ENCODE measurements at regions not wholly inside any gene's neighbourhood (a gene's known extent, or its start where the extent isn't known, plus 50 kb on each side); places are given as distances from the start of the nearest gene placed in this dataset.
"Not testable (repeated sequence)": the region's sequence is repeated elsewhere in the genome, so short reads cannot be mapped to it uniquely, and the experiment has no call there.

DNA sequence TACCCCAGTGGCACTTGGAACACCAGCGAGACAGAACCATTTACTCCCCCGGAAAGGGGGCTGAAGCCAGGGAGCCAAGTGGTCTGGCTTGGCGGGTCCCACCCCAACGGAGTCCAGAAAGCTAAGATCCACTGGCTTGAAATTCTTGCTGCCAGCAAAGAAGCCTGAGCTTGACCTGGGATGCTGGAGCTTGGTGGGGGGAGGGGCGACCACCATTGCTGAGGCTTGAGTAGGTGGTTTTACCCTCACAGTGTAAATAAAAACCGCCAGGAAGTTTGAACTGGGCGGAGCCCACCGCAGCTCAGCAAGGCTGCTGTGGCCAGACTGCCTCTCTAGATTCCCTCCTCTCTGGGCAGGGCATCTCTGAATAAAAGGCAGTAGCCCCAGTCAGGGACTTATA is 62.8 kb downstream of the RPS24 start:
- DNase-seq (ENCODE audit: low read depth in 1 of 2, low spot score in 1 of 2), result not testable (repeated sequence)

DNA sequence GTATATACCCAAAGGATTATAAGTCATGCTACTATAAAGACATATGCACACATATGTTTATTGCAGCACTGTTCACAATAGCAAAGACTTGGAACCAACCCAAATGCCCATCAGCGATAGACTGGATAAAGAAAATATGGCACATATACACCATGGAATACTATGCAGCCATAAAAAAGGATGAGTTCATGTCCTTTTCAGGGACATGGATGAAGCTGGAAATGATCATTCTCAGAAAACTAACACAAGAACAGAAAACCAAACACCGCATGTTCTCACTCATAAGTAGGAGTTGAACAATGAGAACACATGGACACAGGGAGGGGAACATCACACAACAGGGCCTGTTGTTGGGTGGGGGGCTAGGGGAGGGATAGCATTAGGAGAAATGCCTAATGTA is 68.9 kb downstream of the RPS24 start:
- not testable (repeated sequence) for DNase-seq (ENCODE audit: low read depth in 1 of 2, low spot score in 1 of 2)

DNA sequence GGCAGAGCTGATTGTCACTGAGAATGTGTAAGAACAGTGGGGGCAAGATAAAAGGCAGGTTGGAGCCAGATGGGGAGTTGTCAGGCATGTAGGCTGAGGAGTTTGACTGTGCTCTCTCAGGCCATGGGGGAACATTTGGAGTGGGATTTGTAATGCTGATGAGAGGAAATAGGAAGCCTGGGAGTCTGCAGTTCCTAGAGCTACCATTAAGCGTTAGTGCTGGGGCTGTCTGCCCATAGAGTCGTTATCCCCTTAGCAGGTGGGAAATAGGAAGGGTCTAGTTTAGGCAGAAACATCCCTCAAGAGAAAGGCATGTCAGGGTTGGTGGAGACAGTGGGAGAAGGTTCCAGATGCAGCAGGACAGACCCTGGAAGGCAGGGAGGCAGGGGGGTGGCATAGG is 75.5 kb downstream of the RPS24 start:
- DNase-seq (ENCODE audit: low read depth in 1 of 2, low spot score in 1 of 2), result no peak

DNA sequence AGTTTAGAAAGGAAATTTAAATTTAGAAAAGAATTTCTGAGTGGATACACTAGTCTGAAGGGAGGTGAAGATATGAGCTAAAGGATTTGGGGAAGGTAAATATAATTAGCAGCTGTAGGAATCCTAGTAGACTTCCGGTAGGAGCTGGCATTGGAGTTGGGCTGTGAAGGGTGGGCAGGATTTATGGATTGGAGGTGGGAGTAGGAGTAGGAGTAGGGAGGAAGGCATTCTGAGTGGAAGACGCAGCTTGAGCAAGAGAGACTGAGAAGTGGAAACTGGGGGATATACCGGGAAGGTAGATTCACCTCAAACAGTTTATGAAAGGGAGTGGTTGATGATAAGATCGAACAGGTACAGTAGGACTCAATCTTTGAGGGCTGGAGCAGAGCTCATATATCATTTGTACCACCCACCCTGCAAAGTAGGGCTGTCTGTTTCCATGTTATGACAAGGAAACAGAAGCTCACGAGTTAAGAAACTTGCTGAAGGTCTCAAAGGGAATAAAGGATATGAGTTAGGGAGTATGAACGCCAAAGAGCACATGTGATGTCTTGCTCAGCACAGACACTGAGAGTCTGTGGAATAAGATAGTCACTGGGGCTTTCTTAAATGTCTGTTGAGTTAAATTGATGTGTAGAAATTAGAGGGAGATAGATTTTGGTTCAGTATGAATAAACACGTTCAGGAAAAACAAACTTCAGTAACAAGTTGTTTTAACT is 81.6 kb downstream of the RPS24 start:
- DNase-seq (ENCODE audit: low read depth in 1 of 2, low spot score in 1 of 2), result no peak

DNA sequence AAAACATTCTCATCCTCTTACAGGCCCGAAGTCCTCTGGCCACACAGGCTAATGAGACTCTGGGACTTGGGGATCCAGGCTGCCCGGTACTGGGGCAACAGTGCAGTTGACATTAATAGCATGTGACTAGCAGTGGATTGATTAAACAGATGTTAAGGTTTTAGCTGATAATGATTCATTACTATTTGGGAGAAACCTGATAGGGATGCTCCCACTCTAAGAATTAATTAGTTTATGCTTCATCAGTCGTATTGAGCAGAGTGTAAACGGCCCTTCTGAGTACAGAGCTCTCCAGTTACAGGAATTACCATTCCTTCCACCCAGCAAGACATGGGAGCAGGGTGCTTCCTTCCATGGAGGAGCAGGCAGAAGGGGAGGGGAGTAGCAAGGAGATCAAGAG is 82.7 kb downstream of the RPS24 start:
- DNase-seq (ENCODE audit: low read depth in 1 of 2, low spot score in 1 of 2), result no peak

DNA sequence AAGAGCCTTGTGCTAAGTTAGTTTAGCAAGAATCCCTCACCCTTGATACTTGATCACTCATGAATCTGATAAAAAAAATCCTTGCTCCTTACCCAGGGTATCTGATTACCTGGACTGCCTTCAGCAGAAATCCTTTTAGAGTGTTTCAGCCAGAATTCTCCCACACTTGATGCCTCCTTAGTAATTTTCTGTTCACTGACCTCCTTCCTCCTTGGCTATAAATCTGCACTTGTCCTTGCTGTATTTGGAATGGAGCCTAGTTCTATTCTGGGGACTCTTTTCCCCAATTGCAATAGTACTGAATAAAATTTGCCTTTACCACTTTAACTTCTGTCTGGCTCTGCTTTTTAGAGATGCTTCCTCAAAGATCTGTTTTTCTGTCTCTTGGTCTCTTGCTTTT is 84.9 kb downstream of the RPS24 start:
- DNase-seq (ENCODE audit: low read depth in 1 of 2, low spot score in 1 of 2), result no peak

DNA sequence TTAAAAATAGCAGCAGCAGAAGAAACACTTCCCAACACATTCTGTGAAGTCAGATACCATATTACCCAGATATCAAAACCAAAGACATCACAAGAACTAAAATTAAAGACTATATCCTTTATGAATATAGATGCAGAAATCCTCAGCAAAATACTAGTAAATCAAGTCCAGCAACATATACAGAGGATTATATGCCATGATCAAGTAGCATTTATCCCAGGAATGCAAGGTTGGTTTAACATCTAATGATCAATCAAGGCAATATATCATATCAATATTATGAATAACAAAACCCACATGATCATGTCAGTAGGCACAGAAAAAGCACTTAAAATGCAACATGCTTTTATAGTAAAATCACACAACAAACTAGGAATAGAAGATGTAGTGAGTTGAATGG is 88.1 kb downstream of the RPS24 start:
- no peak for DNase-seq (ENCODE audit: low read depth in 1 of 2, low spot score in 1 of 2)

DNA sequence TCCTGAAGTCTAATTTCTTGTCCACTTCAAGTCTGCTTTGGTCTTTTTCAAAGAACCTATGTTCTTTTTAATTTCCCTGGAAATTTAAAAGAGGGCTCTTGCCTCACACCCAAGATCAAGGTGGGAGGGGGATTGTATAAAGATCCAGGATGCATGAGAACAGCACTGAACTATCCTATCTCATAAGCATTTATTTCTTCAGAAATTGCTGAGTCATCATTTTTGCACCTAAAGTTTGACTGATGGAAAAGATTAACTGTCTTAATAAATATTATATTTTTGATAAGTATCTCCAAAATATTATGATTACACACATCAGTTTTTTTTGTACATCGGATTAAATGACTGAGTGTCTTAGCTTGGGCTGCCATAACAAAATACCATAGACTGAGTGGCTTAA is 90.5 kb downstream of the RPS24 start:
- no peak for DNase-seq (ENCODE audit: low read depth in 1 of 2, low spot score in 1 of 2)

DNA sequence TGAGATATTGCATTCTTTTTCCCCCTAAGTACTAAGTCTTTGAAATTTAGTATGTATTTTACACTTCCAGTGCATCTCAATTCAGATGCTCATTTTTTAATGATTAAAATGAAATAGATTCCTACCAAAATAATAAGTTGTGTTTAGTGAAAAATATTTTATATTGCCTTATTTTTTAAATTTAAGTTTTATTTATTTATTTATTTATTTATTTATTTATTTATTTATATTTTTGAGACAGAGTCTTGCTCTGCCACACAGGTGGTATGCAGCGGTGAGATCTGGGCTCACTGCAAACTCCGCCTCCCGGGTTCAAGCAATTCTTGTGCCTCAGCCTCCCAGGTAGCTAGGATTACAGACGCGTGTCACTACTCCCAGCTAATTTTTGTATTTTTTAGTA is 95.5 kb downstream of the RPS24 start:
- DNase-seq (ENCODE audit: low read depth in 1 of 2, low spot score in 1 of 2), result no peak

DNA sequence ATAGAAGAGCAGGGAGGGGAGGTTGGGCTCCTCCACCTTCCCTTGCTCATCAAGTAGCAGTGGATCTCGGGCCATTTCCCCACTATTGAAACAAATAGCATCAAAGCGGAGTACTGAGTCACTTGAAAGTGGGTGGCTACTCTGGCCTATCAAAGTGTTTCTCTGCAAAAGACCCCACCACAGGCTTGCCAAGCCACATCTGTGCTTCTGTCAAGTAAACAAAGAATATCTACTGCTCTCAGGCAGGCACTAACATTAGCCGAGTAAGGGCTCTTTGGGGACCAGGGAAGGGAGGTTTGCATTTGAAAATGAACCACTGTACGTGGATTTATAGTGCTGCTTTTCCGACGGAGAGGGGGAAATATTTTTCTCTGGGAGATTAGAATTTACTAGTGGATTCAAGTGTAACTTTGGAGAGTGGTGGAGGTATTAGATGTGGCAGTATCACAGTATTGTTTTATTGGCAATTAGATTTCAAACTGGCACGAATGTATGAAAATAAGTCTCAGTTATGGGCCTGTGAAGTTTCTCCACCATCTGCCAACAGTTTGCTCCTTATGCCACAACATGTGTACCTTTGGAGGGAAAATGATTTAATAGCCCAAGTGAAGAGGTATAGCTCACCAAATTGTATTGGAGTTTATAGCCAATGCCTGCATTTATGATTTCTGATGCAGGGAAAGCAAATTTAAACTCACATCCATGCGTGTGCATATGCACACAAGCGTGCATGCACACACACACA is 97.5 kb downstream of the RPS24 start:
- no peak for DNase-seq (ENCODE audit: low read depth in 1 of 2, low spot score in 1 of 2)

DNA sequence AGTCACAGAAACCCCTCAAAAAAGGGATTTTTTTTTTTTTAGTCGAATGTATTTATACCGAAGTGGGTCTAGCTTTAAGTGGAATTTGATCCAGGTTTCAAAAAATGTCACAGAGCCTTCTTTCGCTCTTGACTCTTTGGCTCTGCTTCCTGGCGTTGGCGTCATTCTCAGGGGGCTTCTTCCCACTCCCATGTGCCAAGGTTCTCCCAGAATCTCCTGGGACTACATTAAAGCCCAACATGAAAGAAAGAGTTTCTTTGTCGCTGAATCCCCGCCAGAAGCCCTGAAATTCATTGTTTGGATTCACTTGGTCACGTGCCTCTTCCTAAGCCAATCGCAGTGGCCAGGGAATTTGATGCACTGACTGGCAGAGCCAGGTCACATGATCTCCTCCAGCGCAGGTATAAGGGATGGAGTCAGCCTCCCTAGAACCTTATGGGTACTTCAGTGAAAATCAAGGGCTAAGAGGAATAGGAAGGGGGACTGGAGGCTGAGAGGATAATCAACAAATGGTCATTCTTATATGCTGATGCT is 101.2 kb downstream of the RPS24 start:
- no peak for DNase-seq (ENCODE audit: low read depth in 1 of 2, low spot score in 1 of 2)

DNA sequence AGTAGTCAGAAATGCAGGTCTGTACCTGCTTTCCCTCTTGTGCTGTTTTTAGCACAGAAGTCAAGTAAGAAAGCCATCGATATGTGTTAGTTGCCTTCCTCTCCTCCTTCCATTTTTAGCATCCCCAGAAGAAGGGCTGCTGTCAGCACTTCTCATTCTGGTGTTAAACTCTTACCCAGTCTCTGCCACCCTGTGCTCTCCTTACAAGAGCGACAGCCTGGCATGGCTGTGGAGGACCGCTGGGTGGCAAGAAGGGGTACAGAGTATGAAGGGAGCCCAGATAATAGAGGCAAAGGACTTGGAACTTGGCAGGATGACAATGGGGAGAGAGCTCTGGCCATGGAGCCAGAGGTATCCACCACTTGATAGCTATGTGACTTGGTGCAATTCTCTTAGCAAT is 103.5 kb downstream of the RPS24 start:
- no peak for DNase-seq (ENCODE audit: low read depth in 1 of 2, low spot score in 1 of 2)

DNA sequence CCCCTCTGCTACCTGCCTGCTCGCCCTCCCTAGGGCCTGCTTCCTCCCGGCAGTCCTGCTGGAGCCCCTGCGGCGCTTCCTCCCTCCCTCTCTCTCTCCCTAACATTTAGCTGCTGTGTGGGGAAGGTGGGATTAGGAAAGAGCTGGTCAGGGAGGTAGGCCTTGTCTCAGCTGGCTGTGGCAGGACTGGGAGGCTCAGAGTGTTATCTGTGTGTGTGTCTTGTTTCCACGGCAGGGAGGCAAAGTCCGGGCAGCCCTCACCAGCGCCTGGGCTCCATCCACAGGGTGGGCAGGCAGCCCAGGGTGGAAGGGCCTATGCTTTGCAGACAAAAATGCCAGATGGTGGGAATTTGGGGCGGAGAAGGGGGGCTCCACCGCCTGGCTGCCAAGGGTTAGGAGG is 105.7 kb downstream of the RPS24 start:
- DNase-seq (ENCODE audit: low read depth in 1 of 2, low spot score in 1 of 2), result no peak

DNA sequence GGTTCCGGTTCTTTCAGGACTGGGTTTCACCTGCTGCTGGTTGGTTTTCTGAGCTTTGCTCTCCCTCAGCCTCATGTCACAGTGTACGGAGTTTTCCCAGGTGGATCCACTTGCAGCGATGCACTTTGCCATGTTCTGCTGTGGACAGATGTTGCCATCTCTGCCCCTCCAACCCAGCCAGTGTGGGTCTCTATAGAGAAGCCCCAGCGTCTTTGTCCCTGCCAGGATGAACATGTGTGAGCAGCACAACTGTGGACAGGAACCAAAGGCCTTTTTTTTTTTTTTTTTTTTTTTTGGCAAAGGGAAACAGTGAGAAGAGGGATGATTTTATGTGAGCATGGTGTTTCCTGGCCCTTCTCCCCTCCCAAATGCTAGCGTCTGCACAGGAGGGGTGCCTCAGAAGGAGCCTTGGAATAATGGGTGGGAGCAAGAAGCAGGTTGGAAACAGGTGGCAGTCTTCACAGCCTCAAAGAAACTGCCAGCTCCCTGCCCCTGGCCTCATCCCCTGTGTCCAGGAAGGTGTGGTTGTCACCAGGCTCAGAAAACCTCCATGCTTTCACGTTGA is 106.5 kb downstream of the RPS24 start:
- DNase-seq (ENCODE audit: low read depth in 1 of 2, low spot score in 1 of 2), result no peak

DNA sequence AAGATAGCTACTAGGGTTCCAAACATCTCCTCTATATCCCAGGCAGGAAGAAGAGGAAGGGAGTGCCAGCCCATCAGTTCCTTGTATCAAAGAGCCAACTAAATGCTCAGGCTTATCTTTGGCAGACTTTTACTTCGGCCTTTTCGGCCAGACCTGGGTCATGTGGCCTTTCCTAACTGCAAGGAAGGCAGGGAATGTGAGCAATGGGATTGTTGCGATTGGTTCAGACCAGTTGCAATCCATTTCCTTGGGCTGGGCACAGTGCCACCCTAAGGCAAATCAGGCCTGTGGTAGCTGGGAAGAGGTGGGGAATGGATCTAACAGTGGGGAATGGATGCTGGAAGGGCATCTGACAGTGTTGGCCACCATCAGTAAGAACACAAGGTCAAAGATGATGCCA is 109.9 kb downstream of the RPS24 start:
- no peak for DNase-seq (ENCODE audit: low read depth in 1 of 2, low spot score in 1 of 2)

DNA sequence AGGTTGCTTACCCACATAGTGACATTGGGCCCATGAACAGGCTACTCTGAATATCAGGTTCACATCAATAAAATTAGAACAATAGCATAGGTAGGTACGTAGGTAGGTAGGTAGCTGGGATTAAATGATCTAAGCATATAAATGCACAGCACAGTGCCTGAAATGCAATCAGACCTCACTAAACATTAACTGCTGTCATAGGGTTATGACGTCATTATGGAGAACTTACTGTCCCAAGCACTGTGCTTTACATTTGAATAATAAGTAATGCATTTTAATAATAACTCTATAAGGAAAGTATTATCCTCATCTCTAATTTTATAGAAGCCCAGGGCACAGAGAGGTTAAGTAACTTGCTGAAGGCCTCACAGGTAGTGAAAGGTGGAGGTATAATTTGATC is 112.5 kb downstream of the RPS24 start:
- no peak for DNase-seq (ENCODE audit: low read depth in 1 of 2, low spot score in 1 of 2)

DNA sequence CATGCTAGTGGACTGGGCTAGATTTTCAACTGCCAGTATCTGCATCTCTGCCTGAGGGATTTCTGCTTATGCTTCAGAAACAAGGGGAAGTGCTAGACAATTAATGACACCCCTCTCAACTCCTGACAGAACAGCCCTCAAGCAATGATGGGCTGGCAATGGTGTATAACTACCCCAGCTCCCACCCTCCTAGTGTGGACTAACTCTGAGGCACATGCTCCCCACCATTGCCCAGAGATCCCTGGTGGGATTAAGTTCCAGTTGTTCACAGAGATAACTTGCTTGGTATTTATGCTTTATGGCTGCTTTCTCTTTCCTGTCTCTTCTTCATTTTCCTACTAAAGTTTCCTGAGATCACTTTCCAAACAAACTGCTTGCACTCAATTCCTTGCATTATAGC is 113.5 kb downstream of the RPS24 start:
- no peak for DNase-seq (ENCODE audit: low read depth in 1 of 2, low spot score in 1 of 2)

DNA sequence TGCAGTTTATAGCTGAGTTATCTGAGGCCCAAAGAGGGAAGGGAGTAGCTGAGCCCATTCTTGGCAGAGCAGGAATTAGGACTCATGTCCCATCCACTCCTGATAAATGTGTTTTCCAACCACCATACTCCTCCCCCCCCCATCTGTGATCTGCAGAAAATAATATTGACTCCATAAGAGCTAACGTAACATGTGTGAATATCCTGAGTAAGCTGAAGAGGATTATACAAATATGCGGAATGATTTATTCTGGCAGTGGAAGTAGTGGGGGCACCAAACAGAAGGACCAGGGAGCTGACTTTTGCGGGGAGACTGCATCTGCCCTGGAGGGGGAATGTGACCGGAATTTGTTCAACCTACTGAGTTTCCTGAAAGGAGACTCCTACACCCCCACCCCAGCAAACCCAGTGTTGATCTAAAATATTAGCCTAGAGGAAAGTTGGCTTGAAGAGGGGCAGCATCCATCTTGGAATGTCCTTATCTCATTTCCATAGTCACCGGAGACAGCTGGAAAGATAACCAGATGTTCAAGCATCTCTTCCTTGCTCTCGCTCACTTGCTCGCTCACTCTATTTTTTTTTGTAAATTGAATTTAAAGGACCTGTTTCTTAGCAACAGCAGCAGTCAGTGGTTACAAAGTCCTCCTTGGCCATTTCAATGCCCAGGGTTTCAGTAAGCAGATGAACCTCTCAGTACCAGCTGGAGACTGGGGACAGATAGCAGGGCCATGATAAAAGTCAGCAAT is 114.7 kb downstream of the RPS24 start:
- DNase-seq (ENCODE audit: low read depth in 1 of 2, low spot score in 1 of 2), result no peak

DNA sequence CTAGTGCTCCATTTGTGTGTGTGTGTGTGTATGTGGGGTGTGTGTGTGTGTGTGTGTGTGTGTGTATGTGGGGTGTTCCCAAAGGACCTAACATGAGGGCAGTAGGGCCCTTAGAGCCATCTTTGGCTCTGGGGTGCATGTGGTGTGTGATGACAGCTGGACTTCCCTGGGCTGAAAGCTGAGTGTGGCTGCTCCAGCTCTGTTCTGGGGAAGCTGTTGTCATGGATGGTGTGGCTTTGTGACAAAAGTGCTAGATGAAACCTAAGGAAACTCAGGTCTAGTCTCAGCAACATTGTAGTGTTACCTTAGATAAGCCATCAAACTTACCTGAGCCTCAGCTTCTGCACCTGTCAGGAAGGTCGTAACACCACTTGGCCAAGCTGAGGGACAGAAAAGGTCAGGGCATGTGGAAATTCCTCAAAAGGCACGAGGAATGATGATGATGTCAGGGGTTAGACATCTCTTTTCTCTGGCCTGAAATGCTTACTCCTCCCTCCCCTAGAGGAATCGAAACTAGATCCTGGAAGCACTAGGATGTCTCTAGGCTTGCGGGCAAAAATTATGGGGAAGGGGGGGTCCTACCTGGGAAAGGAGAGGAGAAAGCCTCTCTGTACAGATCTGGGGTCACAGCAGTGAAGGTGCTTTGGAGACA is 115.4 kb downstream of the RPS24 start:
- DNase-seq (ENCODE audit: low read depth in 1 of 2, low spot score in 1 of 2), result no peak

DNA sequence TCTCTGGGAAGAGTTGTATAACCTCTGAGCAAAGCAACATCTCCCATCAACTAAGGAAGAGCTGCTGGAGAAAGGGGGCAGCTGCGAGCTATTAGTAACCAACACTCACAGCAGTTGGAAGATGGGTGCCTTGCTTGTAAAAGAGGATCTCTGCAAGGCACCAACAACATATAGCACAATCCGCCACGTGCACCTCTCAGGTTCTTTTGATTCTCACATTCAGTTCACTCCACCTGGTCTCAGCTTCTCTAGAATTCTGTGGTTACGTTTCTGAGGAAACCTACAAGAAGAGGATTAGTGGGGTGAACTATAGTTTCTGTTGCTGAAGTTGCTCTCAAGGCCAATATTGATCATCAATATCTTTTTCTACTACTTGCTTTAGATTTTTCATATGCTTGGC is 117.1 kb downstream of the RPS24 start:
- DNase-seq (ENCODE audit: low read depth in 1 of 2, low spot score in 1 of 2), result no peak

DNA sequence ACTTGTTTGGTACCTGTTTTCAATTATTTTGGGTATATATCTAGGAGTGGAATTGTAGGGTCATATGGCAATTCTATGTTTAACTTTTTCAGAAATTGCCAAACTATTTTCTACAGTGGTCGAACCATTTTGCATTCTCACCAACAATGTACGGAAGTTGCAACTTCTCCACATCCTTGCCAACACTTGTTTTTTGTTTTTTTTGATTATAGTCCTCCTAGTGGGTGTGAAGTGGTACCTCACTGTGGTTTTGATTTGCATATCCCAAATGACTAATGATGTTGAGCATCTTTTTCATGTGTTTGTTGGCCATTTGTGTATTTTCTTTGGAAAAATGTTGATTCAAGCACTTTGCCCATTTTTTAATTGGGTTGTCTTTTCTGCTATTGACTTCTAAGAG is 122.1 kb downstream of the RPS24 start:
- DNase-seq (ENCODE audit: low read depth in 1 of 2, low spot score in 1 of 2), result no peak

Measured in activated T-helper 1 cell treated with anti-CD3 and anti-CD28 coated beads, Interleukin-2, amount 50 U/mL, for 16 hours (primary cell).